ENCODE measurements at regions not wholly inside any gene's neighbourhood (a gene's known extent, or its start where the extent isn't known, plus 50 kb on each side); places are given as distances from the start of the nearest gene placed in this dataset.

DNA sequence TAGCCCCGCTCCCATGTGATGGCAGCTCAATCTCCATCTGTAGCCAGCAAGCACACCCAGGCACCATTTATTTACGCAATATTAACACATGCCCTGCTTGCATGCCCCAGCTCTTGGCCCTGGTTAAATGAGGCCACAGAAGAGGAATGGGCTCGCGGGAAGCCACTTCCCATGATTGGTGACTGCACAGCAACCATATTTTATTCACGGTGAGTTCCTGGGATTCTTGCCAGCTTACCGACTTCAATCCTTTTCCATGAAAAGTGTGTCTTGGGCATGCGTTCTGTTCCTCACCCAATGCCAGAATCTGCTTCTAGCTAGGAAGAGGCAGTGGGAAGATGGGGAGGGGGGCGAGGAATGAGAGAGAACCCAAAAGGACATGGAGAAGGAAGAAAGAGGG lies 54.7 kb downstream of the PITPNM2 start:
- H3K27me3 ChIP-seq (ENCODE audit: control insufficient read depth in 2 of 2, insufficient read depth in 2 of 2, low read length in 2 of 2) = no peaks in the 10 kb centered on the region
- H3K4me3 ChIP-seq (ENCODE audit: low read length) = no peak overlapping the region
- Mint-ChIP-seq H3K4me3 (no peak overlapping the region), H3K36me3 (peaks cover 0 to 17% (median 6%) of the 10 kb centered on the region in 5 donors), H3K27ac (peak overlapping the region in 2 of 9 donors; percentile 78), H3K9me3 (peaks cover 0 to 3% (median 0%) of the 10 kb centered on the region in 11 donors), H3K4me1 (peaks cover 8 to 47% (median 36%) of the 10 kb centered on the region in 7 donors), H3K27me3 (no peaks in the 10 kb centered on the region)
- POLR2A ChIA-PET = interaction anchor here (1.0 to 1.8 kb wide), 3 partner anchors 11 to 36 kb away, joined by 3 to 6 read pairs (median 3); no protein-coding TSS in a partner anchor
- no peak overlapping the region for H3K27ac ChIP-seq (ENCODE audit: low read depth, low read length)
- no peaks in the 10 kb centered on the region for H3K9me3 ChIP-seq (ENCODE audit: control insufficient read depth in 2 of 3, low read length in 3 of 3)
- no peak for DNase-seq
- no peaks in the 10 kb centered on the region for H3K4me1 ChIP-seq (ENCODE audit: control insufficient read depth in 2 of 2, insufficient read depth in 2 of 2, low read length in 2 of 2)
- no peaks in the 10 kb centered on the region for H3K36me3 ChIP-seq (ENCODE audit: control insufficient read depth in 2 of 3, insufficient read depth in 3 of 3, low read length in 3 of 3)
- intact Hi-C loops (cut with micrococcal nuclease) = no loop called here
- CTCF ChIA-PET = no interaction called here
- ATAC-seq = no peak

DNA sequence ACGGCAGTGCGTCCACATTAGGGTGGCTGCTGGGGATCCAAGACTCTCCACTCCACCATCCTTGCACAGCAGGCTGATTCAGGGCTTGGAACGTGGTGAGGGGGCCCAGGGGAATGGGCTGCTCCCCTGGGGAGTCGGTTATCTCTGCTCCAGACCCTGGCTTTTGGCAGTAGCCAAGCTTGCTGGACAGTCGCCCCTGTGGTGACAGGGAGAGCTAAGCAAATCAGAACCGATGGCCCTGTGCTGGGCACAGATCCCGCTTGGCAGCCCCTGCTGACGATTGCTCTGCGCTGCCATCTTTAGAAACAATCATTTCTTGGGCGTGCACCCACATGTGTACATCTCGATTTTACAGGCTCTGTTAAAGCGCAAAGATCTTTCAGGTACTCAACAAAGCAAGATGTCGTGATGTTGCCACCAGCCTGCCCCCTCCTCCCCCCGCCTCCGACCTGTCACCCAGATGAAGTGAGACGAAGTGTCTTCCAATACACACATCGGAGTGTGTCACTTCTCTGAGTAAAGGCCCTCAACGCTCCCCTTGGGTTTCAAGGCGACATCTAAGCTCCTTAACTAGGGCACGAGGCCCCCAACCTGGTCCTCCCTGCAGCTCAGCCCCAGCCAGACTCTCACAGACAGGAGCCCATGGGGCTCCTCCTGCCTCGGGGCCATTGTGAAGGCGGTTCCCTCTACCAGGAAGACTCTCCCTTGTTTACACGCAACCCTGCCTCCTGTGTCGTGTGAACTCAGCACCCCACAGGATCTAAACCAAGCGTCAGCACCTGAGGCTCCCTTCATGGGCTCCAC lies 55.6 kb downstream of the PITPNM2 start:
- H3K4me3 Mint-ChIP-seq = peak overlapping the region in 1 of 10 donors; percentile 53
- H3K4me3 ChIP-seq (ENCODE audit: low read length) = no peak overlapping the region
- no peak for ATAC-seq
- H3K27me3 ChIP-seq (ENCODE audit: control insufficient read depth in 2 of 2, insufficient read depth in 2 of 2, low read length in 2 of 2) = no peaks in the 10 kb centered on the region
- H3K4me1 ChIP-seq (ENCODE audit: control insufficient read depth in 2 of 2, insufficient read depth in 2 of 2, low read length in 2 of 2) = no peaks in the 10 kb centered on the region
- peak in 2 of 9 donors; percentile 21 to 48 for DNase-seq
- H3K36me3 Mint-ChIP-seq = peaks cover 0 to 12% (median 0%) of the 10 kb centered on the region in 5 donors
- peaks cover 0 to 3% (median 0%) of the 10 kb centered on the region in 11 donors for H3K9me3 Mint-ChIP-seq
- H3K27ac Mint-ChIP-seq = peak overlapping the region in 5 of 9 donors; percentile 53 to 93 (median 80)
- CTCF ChIA-PET = no interaction called here
- no peaks in the 10 kb centered on the region for H3K9me3 ChIP-seq (ENCODE audit: control insufficient read depth in 2 of 3, low read length in 3 of 3)
- H3K36me3 ChIP-seq (ENCODE audit: control insufficient read depth in 2 of 3, insufficient read depth in 3 of 3, low read length in 3 of 3) = no peaks in the 10 kb centered on the region
- intact Hi-C loops (cut with micrococcal nuclease) = no loop called here
- no peak overlapping the region for H3K27ac ChIP-seq (ENCODE audit: low read depth, low read length)
- POLR2A ChIA-PET = interaction anchor here (0.6 to 1.8 kb wide), 4 partner anchors 11 to 1808 kb away, joined by 3 to 6 read pairs (median 3); no protein-coding TSS in a partner anchor
- H3K27me3 Mint-ChIP-seq = no peaks in the 10 kb centered on the region
- peaks cover 9 to 38% (median 32%) of the 10 kb centered on the region in 7 donors for H3K4me1 Mint-ChIP-seq

DNA sequence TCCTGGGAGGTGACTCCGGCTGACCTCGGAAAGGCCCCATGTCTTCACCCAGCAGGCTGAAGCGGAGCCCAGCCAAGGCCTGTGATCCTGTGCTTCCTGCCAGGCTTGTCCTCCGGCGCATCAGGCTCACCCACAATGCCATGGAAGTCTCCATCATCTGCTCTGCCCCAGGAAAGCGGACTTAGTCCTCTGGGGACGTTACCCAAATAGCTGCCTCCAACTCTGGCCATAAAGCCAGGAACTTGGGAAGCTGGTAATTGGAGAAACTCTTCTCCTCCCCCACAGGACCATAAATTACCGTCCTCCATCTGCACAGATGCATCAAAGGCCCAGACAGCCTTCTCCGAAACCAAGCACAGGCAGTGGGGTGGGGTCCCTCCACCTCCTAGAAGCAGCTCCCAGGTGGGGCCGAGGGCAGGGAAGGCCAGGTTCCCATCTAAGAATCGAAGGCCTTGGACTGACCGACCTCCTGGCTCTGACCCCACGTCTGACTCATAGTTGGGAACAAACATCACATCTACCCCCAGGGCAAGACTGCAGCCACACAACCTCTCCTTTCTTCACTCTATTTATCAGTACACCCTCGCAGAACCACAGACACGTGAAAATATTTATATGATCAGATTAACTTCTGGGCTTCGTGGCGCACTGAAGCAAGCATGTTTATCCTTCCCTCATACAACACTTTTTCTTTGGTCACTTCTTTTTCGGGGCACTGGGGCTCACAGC lies 56.4 kb downstream of the PITPNM2 start:
- Histone ChIP-seq H3K4me1 (ENCODE audit: control insufficient read depth in 2 of 2, insufficient read depth in 2 of 2, low read length in 2 of 2) (no peaks in the 10 kb centered on the region), H3K9me3 (ENCODE audit: control insufficient read depth in 2 of 3, low read length in 3 of 3) (no peaks in the 10 kb centered on the region), H3K27me3 (ENCODE audit: control insufficient read depth in 2 of 2, insufficient read depth in 2 of 2, low read length in 2 of 2) (no peaks in the 10 kb centered on the region), H3K27ac (ENCODE audit: low read depth, low read length) (no peak overlapping the region), H3K4me3 (ENCODE audit: low read length) (no peak overlapping the region), H3K36me3 (ENCODE audit: control insufficient read depth in 2 of 3, insufficient read depth in 3 of 3, low read length in 3 of 3) (no peaks in the 10 kb centered on the region)
- H3K36me3 Mint-ChIP-seq = peaks cover 0 to 12% (median 0%) of the 10 kb centered on the region in 5 donors
- ATAC-seq (no peak), DNase-seq (no peak)
- H3K4me1 Mint-ChIP-seq = peaks cover 11 to 41% (median 31%) of the 10 kb centered on the region in 7 donors
- H3K9me3 Mint-ChIP-seq = peaks cover 0 to 3% (median 0%) of the 10 kb centered on the region in 11 donors
- H3K27ac Mint-ChIP-seq = peak overlapping the region in 3 of 9 donors; percentile 54 to 80 (median 57)
- H3K4me3 Mint-ChIP-seq = no peak overlapping the region
- ChIA-PET POLR2A (interaction anchor here (1.2 kb wide), 1 partner anchor 138 kb away, joined by 4 read pairs; the partner anchor contains the start of gene MPHOSPH9), CTCF (no interaction called here)
- no peaks in the 10 kb centered on the region for H3K27me3 Mint-ChIP-seq
- intact Hi-C loops (cut with micrococcal nuclease) = no loop called here

DNA sequence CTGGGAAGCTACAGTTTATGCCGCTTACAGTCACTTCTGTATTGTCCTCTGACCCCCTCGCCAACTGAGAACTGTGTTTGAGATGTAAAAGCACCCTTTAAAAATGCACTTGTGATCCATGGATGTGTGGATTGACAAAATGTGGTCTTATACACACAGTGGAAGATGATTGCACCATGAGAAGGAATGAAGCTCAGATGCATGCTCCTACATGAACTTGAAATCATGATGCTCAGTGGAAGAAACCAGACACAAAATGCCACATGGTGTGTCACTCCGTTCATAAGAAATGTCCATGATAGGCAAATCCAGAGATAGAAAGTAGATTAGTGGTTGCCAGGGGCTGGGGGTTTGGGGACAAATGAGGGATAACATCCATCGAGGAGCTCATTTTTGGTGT lies 58.0 kb downstream of the PITPNM2 start:
- intact Hi-C loops (cut with micrococcal nuclease) = no loop called here

DNA sequence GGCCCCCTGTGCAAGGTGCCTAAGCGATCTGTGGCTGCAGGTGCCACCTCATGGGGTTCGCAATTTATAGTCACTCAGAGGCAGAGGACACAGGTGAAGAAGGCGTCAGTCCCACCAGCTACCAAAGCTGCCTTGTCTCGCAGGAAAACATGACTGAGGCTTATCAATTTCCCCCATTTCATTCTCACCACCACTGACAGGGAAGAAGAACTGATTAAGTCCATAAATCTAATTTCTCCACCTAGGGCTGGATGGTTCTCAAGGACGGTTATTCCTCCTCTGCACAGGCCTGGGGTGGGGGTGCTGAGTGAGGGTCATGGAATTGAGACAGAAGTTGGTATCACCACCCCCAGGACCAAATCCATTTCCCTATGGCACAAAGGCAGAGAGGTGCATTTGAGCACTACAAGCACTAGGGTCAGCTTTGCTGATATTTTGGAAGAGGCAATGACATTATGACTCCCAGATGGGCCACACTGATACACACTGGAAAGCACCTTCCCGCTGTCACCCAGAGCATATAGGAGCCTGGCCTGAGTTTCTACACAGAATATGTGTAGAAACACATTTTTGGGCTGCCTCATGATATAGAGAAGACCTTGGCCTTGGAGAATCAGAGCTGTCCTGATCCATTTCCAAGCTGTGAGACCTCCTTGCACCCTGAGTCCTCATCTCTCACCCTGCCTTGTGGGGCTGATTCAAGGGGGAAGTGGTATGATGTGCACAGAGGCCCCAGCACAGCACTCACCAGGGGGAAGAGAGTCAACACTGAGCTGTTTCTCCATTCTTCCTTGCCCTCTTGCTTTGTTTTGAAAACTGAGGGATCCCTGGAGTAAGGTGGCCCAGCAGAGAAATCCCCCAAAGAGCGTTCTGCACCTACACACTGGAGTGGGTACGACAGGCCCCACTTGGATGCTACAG lies 59.4 kb downstream of the PITPNM2 start:
- Mint-ChIP-seq H3K27ac (peak overlapping the region in 1 of 9 donors; percentile 32), H3K4me3 (no peak overlapping the region), H3K9me3 (peaks cover 0 to 5% (median 0%) of the 10 kb centered on the region in 11 donors), H3K4me1 (peaks cover 11 to 36% (median 31%) of the 10 kb centered on the region in 7 donors), H3K36me3 (peaks cover 0 to 11% (median 0%) of the 10 kb centered on the region in 5 donors), H3K27me3 (no peaks in the 10 kb centered on the region)
- Histone ChIP-seq H3K4me3 (ENCODE audit: low read length) (no peak overlapping the region), H3K9me3 (ENCODE audit: control insufficient read depth in 2 of 3, low read length in 3 of 3) (no peaks in the 10 kb centered on the region), H3K27me3 (ENCODE audit: control insufficient read depth in 2 of 2, insufficient read depth in 2 of 2, low read length in 2 of 2) (no peaks in the 10 kb centered on the region), H3K4me1 (ENCODE audit: control insufficient read depth in 2 of 2, insufficient read depth in 2 of 2, low read length in 2 of 2) (no peaks in the 10 kb centered on the region), H3K36me3 (ENCODE audit: control insufficient read depth in 2 of 3, insufficient read depth in 3 of 3, low read length in 3 of 3) (no peaks in the 10 kb centered on the region), H3K27ac (ENCODE audit: low read depth, low read length) (no peak overlapping the region)
- no peak for DNase-seq
- ATAC-seq = peak; percentile 45
- ChIA-PET CTCF (interaction anchor here (1.0 kb wide), 1 partner anchor 11 kb away, joined by 6 read pairs; no protein-coding TSS in a partner anchor), POLR2A (interaction anchor here (1.4 kb wide), 1 partner anchor 11 kb away, joined by 5 read pairs; no protein-coding TSS in a partner anchor)
- intact Hi-C loops (cut with micrococcal nuclease) = no loop called here

More for the DNA sequence above, 58.0 kb downstream of the PITPNM2 start:
- Mint-ChIP-seq H3K27me3 (no peaks in the 10 kb centered on the region), H3K27ac (peak overlapping the region in 5 of 9 donors; percentile 9 to 63 (median 55)), H3K36me3 (peaks cover 0 to 11% (median 0%) of the 10 kb centered on the region in 5 donors), H3K4me1 (peaks cover 11 to 38% (median 32%) of the 10 kb centered on the region in 7 donors), H3K4me3 (no peak overlapping the region), H3K9me3 (peaks cover 0 to 5% (median 0%) of the 10 kb centered on the region in 11 donors)
- Histone ChIP-seq H3K4me3 (ENCODE audit: low read length) (no peak overlapping the region), H3K4me1 (ENCODE audit: control insufficient read depth in 2 of 2, insufficient read depth in 2 of 2, low read length in 2 of 2) (no peaks in the 10 kb centered on the region), H3K27me3 (ENCODE audit: control insufficient read depth in 2 of 2, insufficient read depth in 2 of 2, low read length in 2 of 2) (no peaks in the 10 kb centered on the region), H3K36me3 (ENCODE audit: control insufficient read depth in 2 of 3, insufficient read depth in 3 of 3, low read length in 3 of 3) (no peaks in the 10 kb centered on the region), H3K9me3 (ENCODE audit: control insufficient read depth in 2 of 3, low read length in 3 of 3) (no peaks in the 10 kb centered on the region), H3K27ac (ENCODE audit: low read depth, low read length) (no peak overlapping the region)
- DNase-seq = no peak
- CTCF ChIA-PET = no interaction called here
- ATAC-seq = no peak
- POLR2A ChIA-PET = interaction anchor here (1.0 to 1.5 kb wide), 2 partner anchors 13 to 23 kb away, joined by 3 to 4 read pairs; no protein-coding TSS in a partner anchor

Measured in naive thymus-derived CD4-positive, alpha-beta T cell (primary cell).